ENCODE measurements at regions not wholly inside any gene's neighbourhood (a gene's known extent, or its start where the extent isn't known, plus 50 kb on each side); places are given as distances from the start of the nearest gene placed in this dataset.

DNA sequence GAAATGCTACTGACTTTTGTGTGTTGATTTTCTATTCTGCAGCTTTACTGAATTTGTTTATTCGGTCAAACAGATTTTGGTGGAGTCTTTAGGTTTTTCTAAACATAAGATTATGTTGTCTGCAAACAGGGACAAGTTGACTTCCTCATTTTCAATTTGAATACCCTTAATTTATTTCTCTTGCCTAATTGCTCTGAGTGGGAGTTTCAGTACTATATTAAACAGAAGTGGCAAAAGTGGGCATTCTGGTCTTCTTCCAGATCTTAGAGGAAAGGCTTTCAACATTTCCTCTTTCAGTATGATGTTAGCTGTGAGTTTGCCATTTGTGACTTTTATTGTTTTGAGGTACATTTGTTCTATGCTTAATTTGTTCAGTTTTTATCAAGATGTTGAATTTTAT is 268.5 kb downstream of the WNT5A start:
- no peak for DNase-seq

DNA sequence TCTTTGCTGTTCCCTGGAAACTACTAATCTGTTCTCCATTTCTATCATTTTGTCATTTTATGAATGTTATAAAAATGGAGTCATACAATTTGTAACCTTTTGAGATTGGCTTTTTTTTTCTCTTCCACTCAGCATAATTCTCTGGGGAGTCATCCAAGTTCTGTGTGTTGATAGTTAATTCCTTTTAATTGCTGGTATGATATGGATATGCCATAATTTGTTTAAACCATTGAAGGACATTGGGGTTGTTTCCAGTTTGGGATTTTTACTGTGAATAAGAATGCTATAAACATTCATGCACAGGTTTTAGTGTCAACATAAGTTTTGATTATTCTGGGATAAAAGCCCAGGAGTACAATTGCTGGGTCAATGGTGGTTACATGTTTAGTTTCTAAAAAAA is 279.4 kb downstream of the WNT5A start:
- no peak for DNase-seq

DNA sequence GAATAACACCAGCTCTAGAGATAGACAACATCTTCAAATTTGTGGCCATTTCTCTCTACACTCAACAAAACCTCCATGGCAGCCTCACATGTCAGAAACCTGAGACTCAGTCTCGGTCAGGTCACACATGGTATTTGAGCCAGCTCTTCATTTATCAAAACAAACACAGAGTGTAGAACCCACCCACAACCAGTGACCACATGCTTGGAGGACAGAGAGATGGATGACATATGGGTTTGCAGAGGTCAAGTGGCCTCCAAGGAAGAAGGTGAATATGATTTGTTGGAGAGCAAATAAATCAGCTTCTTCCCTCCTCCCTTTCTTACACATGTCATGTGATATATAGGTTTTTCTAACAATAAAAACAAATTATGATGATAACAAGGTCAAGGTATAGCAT is 278.1 kb upstream of the LRTM1 start:
- DNase-seq, result no peak

DNA sequence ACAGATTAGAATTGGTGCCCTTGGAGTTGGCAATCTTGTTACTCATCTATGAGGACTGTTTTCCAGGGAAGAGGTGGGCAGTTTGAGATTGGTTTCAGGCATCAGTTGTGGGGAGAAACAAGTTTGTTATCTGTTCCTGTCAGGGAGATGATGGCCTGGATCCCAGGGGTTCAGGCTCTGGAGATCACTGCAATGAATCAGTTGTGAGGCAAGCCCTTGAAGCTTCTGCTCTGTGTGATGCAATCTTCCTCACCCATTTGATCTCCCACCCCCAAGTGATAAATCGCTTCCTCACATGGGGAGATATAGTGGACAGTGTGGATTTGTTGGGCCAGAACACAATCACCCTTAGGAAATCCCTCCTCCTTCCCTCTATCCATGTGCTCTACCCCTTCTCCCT is 276.6 kb upstream of the LRTM1 start:
- DNase-seq, result no peak

DNA sequence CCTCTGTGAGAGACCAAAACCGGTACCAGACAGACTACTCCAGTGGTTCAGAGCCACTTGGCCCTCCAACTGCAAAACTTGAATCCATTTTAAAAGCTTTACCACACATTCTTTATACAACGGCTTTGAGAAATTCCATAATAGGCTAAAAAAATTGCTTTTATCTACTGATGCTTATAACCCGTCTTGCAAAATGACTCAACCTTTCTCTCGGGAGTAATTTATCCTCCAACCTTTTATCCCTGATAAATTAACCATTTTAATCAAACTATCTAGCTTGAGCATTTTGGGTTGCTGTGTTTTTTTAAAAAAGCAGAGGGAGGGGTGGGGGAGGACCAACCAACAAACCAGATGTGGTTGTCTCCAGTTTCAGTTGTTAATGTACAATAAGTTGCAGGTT is 275.7 kb upstream of the LRTM1 start:
- DNase-seq, result no peak

DNA sequence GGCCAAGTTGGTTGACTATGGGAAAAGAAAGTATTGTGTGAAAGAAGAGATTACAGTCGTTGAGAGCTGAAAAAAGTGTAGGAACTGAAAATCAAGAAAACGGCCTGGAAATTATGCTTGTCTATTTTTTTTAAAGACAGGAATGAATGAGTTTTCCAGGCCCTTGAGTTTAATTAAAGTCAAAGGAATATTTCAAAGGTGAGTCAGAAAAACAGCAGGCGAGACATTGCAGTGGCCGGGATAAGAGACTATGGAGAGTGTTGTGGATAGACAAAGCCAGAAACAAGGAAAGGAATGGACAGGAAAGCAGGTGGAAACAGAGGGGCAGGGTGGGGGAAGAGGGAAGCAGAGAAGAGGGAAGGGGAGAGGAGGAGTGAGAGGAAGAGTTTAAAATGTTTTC is 275.1 kb upstream of the LRTM1 start:
- no peak for DNase-seq

DNA sequence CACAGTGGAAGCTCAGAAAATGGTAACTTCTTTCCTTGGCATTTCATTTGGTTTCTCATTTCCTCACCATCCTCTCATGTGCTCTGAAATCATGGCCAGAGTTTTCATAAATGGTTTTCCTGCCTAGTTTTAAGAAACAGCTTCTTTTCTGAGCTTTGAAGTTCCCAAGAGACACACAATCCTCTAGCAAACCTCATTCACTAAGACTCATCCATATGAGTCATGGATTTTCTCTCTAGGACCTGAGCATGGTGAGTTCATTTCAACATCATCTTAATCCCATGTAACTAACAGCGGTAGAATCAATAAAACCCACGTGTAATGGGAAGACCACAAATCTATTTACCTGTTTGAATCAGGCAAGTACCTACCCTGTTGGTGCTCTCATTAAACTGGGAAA is 274.5 kb upstream of the LRTM1 start:
- DNase-seq, result no peak

DNA sequence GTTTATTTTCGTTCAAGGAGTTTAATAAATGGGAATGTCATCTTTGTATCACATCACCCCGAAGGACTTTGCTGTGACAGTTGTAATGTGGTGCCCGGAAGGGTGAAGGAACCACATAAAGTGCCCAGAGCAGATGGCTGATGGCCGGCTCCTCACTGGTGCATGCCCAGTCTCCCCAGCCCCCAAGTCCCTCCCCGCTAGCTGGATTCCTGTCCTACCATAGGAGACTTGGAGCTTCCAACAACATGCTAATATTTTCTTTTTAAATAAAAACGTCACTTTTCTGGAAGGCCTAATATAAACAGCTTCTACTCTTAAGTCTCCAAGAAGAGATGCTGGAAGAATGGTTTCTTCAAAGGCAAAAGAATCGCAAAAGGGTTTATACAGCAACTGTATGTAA is 273.9 kb upstream of the LRTM1 start:
- DNase-seq, result no peak

DNA sequence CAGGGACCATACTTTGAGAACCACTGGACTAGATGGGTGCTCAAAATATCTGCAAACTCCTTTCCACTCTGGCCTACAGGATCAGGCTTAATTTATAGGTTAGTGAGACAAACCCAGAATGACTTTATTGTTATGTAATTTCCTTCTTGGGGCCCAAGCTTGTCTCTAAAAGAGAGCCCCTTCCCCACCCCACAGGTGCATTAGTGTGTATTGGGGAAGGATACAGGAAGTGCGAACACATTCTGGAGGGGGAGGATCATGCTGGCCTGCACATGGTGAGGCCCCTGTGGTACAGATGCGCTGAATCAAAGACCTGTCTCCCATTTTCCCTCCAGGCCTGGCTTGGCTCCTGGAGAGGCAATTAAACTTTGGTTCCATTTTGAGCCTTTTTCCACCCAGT is 273.0 kb upstream of the LRTM1 start:
- no peak for DNase-seq

DNA sequence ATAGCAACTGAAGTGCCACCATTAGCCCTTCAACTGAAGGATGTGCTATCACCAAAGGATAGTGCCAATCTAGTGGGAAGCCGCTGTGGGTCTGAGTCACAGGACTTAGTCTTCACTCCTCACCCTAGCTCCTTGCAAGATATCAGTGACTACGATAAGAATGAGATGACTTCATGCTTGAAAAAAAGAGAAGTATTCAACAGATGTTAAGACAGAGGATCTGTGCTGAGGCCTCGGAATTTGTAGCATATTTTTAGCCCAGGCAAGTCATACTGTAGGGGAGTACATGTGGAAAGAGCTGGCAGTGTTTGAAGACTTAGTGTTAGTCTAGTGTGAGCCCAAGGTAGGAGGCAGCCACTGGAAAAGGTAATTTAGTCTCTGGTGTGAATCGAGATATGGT is 270.7 kb upstream of the LRTM1 start:
- DNase-seq, result no peak

DNA sequence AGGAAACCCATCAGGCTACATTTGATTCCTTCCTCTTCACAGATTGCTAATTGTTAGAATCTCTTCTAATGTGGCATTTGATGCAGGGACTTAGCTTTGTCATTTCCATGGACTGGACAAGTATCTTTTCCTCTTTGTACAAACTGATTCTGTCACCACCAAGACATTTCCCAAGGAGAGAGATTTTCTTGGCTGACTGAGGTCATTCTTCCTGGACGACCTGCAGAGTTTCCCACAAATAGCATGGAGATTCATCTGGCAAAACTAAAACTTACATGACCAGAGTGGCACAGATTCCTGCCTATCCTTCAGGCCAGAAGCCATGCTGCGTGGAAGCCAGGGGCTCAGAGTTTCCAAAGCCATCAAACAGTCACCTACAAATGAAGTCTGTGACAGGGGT is 269.2 kb upstream of the LRTM1 start:
- DNase-seq, result no peak

DNA sequence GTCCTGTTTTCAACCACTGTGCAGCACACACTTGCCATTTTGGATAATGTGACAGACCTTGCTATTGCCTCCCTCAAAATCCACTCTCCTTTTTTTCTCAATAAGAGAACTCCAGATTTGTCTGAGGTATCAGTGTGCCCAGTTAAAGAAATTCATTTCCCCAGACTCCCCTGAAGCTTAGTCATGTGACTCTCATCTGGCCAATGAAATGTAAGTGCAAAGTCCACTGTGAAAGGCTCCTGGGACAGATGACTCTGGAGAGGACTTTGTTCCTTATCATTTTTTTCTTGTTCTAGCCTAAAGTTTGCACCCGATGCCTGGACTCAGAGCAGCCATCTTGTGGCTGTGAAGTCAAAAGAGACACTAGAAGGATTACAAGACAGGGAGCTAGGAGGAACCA is 268.6 kb upstream of the LRTM1 start:
- no peak for DNase-seq

DNA sequence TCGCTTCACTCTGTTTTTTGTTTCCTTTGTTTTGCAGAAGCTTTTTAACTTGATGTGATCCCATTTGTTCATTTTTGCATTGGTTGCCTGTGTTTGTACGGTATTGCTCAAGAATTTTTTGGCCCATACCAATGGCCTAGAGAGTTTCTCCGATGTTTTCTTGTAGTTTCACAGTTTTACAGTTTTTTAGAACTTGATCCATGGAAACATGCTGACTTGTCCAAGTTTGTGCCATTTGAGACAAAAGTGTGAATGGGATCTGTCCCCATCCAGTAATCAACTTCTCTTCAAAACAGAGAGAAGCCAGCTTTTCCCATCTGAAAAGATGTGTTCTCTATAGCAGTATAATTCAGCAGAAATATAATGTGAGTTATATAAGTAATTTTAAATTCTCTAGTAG is 266.5 kb upstream of the LRTM1 start:
- DNase-seq, result no peak

DNA sequence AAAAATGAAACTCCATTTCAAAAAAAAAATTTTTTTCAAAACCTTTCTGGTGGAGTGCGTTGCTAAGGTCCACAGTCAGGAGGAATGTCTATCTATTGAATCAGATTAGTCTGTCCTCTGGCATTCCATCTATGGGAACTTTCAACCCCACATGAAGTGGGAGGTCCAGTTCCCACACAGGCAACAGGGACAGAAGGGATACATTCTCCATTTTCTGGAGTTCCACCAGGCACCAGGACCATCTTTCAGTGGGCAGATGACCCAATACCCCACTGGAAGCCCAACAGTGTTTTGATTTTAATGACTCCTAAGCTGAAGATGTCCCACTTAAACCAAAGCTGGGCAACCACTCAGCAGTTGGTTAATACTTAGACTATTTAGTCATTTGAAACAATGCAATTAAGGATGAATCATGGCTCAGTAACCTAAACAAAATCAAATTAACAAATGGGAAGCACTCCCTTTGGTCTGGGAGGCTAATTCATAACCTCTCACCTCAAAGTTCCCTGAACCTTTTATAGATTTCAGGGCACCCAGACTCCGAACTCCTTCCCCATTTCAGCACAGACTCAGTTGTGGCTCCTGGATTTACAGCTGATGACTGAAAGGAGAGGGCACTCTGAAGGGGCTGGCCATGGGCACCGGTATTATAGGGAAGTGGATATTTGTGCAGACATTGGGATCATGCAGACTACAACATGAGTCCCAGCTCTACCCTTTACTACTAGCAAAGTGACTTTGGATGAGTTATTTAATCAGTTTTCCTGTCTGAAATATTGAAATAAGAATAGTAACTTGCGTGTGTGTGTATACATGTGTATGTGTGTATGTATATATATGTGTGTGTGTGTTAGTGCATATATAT is 264.3 kb upstream of the LRTM1 start:
- DNase-seq, result no peak

DNA sequence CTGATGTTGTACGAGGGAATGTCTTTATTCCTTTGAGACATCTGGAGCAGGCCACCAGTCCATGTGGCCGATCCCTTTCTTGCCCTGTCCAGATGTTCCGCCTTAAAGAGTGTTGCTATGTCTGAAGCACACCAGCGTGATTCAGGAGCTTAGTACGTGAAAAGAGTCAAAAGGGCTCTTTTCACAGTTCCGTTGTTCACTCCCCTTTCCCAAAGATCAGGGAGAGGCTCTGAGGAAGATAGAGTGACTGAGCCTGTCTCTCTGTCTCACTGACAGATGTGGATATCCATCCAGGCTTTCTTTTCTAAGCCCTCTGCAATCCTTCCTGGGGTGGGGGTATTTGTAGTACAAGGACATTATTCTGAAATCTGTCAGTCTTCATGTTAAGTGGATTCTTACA is 262.5 kb upstream of the LRTM1 start:
- DNase-seq, result no peak

DNA sequence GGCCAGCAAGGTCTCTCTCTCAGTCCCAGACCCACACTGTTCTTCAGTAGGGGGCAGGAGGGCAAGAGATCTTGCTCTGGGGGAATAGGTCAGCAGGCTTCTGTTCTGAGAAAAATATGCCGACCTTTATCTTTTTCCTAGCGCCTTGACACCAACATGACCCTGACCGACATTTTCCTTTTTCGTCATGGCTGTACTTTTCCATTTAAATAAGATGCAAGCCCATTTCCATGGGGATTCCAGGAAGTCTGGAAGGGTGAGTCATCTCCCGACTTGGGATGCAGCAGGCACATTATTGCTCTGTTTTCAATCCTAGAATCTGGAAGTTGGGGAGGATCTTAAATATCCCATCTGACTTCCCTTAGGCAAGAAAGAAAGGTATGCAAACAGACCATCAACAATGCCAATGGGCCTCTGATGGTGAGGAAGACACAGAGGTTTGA is 261.5 kb upstream of the LRTM1 start:
- no peak for DNase-seq

DNA sequence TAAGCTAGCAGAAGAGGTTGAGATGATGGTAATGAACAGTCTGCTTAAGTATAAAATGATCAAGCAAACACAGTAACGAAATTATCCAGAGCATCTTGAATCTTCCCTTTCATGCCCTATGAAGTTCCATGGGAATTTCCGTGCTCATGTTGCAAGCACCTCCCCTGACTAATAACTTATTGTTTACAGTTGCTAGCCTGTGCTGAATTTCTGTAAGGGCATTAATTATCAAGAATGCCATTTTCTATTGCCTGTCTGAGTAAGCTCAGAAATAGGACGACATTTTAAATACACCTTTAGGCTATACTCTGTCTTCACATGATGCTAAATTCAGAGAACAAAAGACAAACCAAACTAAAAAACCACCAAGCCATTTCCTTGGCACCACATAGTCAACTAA is 257.5 kb upstream of the LRTM1 start:
- DNase-seq, result no peak

DNA sequence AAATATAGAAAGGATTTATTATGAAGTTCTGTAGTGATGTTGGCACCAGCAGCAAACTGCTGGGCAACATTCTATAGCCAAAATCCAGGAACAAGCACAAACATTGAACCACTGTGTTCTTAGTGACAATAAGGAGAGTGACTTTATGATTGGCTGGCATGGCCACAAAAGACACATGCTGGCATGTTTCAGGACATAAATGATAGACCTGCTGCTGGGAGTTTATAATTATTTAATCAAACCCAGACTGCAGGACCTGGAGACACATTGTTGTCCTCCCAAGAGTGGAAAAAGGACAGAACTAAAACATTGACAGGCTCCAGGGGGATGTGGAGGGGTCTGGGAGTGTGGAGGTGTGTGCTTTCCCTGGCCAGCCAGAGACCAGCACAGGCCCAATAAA is 255.3 kb upstream of the LRTM1 start:
- DNase-seq, result no peak

DNA sequence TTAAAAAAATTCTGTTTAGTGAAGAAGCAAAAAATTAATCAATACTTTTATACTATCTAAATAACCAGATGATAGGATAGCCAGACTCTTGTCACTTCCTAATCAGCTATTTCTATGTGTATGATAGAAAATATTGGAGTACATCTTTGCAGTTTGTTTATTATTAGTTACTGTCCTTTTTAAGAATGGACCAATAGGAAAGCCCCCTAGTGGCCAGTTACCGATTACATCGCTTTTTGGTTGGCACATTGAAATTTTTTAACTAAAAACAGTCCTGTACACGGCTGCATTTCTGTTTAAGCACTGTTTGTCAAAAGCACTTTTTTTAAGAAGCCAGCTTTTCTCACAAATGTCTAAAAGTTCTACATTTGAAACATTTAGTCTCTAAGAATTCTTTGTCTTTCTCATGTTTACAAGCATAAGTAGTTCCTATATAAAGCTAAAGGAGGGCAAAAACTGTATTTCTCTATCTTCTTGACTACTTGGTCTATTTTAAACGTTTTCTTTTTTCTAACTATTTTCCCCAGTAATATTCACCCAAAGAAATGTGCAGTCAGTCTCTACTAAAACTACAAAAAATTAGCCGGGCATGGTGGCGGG is 253.2 kb upstream of the LRTM1 start:
- DNase-seq, result no peak

DNA sequence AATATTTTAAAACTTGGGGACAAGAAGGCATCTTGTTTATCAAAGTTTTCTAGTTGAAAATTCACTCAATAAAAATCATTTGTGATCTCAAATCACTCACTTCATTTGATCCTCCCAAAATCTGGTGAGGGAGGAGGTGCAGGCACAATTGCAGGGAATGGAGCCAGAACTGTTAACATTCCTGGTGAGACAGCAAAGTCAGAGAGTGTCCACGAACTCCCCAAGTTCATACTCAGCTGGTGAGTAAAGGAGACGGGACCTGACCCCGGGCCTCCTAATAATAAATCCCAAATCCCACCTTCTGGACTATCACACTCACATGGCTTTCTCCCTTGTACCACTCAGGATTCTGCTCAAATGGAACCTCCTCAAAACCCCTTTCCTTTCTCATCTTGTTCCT is 252.3 kb upstream of the LRTM1 start:
- no peak for DNase-seq

DNA sequence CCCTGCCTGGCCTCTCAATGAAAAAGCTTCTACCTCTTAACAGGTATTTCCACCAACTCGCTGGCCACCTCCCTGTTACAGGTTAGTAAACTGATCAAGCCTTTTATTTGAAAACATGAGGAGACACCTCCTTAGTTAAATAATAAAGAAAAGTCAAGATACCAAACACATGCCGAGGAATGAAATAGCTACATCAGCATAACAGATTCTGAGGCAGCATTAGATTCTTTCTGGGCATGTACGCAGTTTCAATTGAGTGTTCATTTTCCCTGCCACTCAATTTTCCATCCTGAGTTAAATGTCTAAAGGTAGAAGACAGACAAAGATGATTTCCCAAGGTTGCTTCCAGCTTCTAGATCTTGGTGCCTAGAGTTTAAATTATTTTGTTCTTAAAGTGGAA is 250.5 kb upstream of the LRTM1 start:
- DNase-seq, result no peak

DNA sequence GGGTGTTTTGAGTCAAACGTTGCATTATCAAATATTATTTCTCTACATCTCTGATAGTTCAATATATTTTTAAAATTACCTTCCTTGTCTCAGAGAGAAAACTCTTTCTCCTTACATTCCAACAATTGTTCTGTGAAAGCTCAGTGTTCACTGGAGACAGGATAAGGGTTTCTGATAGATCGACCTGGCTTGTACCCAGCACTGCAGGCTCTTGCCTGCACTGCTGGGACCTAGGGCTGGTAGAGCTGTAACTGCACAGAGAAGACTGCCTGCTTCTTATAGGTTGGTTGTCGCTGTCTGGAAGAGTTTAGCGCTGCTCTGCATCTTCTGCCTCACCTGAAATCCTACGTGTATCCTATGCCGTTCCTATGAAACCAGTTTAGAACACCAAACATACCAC is 249.9 kb upstream of the LRTM1 start:
- DNase-seq, result no peak

DNA sequence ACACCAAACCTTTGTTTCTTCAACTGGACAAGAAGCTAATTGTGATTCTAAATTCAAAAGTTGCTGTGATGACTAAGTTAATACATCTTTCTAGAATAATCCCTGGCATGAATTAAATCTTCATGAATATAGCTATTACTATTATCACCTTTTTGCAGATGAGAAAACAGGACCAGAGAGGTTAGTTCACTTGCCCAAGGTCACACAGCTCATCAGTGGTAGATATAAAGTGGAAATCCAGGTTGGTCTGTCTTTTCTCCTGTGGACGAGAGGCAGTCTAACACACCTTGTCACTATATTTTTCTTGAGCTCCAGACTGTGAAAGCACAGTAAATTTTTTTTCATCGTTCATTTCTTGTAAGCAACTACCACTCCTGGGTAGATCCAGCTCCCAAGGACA is 247.6 kb upstream of the LRTM1 start:
- DNase-seq, result no peak

DNA sequence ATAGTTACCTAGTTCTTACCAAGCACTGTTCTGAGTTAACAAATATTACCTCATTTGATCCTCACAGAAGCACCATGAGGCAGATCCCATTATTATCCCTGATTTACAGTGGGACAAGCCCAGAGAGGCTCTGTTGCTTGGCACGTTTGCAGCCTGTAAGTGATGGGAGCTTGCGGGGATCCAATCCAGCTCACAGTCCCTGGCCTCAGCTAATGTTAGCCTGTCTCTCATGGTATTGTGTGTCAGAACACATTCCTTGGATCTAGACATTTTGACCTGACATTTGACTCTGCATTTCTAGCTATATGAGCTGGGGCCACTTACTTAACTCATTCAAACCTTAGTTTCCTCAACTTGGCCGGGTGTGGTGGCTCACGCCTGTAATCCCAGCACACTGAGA is 246.9 kb upstream of the LRTM1 start:
- no peak for DNase-seq

DNA sequence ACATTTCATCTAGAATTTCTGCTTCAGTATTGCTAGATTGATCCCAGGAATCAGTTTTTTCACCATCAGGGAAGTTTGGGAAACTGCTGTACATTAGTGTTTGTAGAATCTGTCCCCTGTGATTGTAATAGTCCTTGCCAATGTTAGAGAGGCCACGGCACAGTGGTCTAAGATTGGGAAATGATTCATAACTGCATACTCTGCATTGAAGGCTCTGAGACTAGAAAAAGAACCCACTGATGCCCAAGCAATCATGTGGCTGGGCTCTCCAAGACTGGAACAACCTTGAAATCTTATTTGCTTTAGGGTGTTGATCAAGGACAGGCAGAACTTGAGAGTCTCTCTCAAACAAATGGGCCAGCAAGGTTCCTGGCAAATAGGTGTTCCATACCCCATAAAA is 245.6 kb upstream of the LRTM1 start:
- DNase-seq, result no peak
